IMR-90 (cell line): ENCODE measurements at regions not wholly inside any gene's neighbourhood (a gene's known extent, or its start where the extent isn't known, plus 50 kb on each side); places are given as distances from the start of the nearest gene placed in this dataset.

Source experiments
- ATAC-seq: fragments of 200-7000 bp; cut with Tn5 transposase; 2 replicates; pipeline ENCODE4 v1.9.1; 2020; ENCODE audit warnings: low read depth, mild to moderate bottlenecking, moderate library complexity
- BruUV-seq: library from RNA; stranded (reverse); fragments of 400-500 nt; replicated peaks from 2 replicates; lab custom pipeline; 2021; lab: Mats Ljungman, UMichigan
- CTCF ChIA-PET: fragments of 300-600 bp; formaldehyde crosslinking; extraction: SDS; loops from one replicate; lab custom pipeline; 2021; ENCODE audit warnings: antibody characterized with exemption; lab: Yijun Ruan, JAX
- POLR2A ChIA-PET: fragments of 300-600 bp; sonication (Branson Sonifier 250); formaldehyde crosslinking; loops from one replicate; lab custom pipeline; 2022; ENCODE audit warnings: antibody characterized with exemption; ENCODE audit not compliant: unreplicated experiment; lab: Charles Lee
- DNase-seq: peaks from one replicate; pipeline ENCODE4 v3.0.0; 2013
- H2AFZ ChIP-seq: replicated peaks from 2 replicates; pipeline ENCODE3; 2013; ENCODE audit warnings: low read length, mild to moderate bottlenecking; ENCODE audit not compliant: poor library complexity
- H2AK5ac ChIP-seq: 2 replicates; pipeline ENCODE4 v1.6.1; 2013; ENCODE audit warnings: low read depth, low read length, inconsistent platforms
- H2AK9ac ChIP-seq: replicated peaks from 2 replicates; pipeline ENCODE3; 2013; ENCODE audit warnings: mild to moderate bottlenecking, low read depth, low read length, moderate library complexity; ENCODE audit not compliant: poor library complexity
- H2BK120ac ChIP-seq: 2 replicates; pipeline ENCODE4 v1.6.1; 2013; ENCODE audit warnings: low read depth, low read length, inconsistent platforms
- H2BK15ac ChIP-seq: 3 replicates; pipeline ENCODE4 v1.6.1; 2013; ENCODE audit warnings: low read depth, low read length, inconsistent platforms
- H2BK20ac ChIP-seq: 2 replicates; pipeline ENCODE4 v1.6.1; 2013; ENCODE audit warnings: low read depth, mild to moderate bottlenecking, inconsistent platforms, low read length, moderate library complexity
- H2BK5ac ChIP-seq: 2 replicates; pipeline ENCODE4 v1.6.1; 2013; ENCODE audit warnings: mild to moderate bottlenecking, low read depth, low read length, inconsistent platforms; ENCODE audit not compliant: poor library complexity, severe bottlenecking
- H3K14ac ChIP-seq: replicated peaks from 2 replicates; pipeline ENCODE4 v1.6.1; 2013; ENCODE audit warnings: low read depth, low read length, inconsistent platforms
- H3K18ac ChIP-seq: 2 replicates; pipeline ENCODE4 v1.6.1; 2013; ENCODE audit warnings: low read depth, low read length, control low read depth
- H3K23ac ChIP-seq: 2 replicates; pipeline ENCODE4 v1.6.1; 2013; ENCODE audit warnings: low read depth, low read length, inconsistent platforms
- H3K27ac ChIP-seq: 2 replicates; pipeline ENCODE4 v1.5.1; 2013; ENCODE audit warnings: mild to moderate bottlenecking, control low read depth, low read length; ENCODE audit not compliant: insufficient read depth
- H3K27me3 ChIP-seq: 2 replicates; pipeline ENCODE4 v1.6.1; 2013; ENCODE audit warnings: low read length; ENCODE audit not compliant: control insufficient read depth, insufficient read depth
- H3K36me3 ChIP-seq: 2 replicates; pipeline ENCODE4 v1.6.1; 2013; ENCODE audit warnings: low read length, mixed read lengths; ENCODE audit not compliant: control insufficient read depth, insufficient read depth
- H3K4ac ChIP-seq: 2 replicates; pipeline ENCODE4 v1.6.1; 2013; ENCODE audit warnings: low read depth, low read length, inconsistent platforms
- H3K4me1 ChIP-seq: 2 replicates; pipeline ENCODE4 v1.6.1; 2013; ENCODE audit warnings: low read length, mixed read lengths; ENCODE audit not compliant: control insufficient read depth, insufficient read depth
- H3K4me2 ChIP-seq: 2 replicates; pipeline ENCODE4 v1.6.1; 2013; ENCODE audit warnings: low read depth, mild to moderate bottlenecking, control low read depth, low read length, moderate library complexity
- H3K4me3 ChIP-seq: 2 replicates; pipeline ENCODE4 v1.5.1; 2013; ENCODE audit warnings: low read depth, mild to moderate bottlenecking, control low read depth, low read length, moderate library complexity; ENCODE audit not compliant: insufficient read depth
- H3K56ac ChIP-seq: 2 replicates; pipeline ENCODE4 v1.6.1; 2013; ENCODE audit warnings: low read length, inconsistent platforms; ENCODE audit not compliant: insufficient read depth; ENCODE audit errors: extremely low read depth
- H3K79me1 ChIP-seq, 2 experiments: 2 replicates each; pipeline ENCODE4 v1.6.1; 2013; ENCODE audit warnings: low read length in 2 of 2, inconsistent platforms in 1 of 2, low read depth in 1 of 2
- H3K9ac ChIP-seq: 2 replicates; pipeline ENCODE4 v1.6.1; 2013; ENCODE audit warnings: low read depth, low read length, control low read depth
- H3K9me1 ChIP-seq: 2 replicates; pipeline ENCODE4 v1.6.1; 2013; ENCODE audit warnings: low read length, inconsistent platforms; ENCODE audit not compliant: insufficient read depth
- H3K9me3 ChIP-seq: 2 replicates; pipeline ENCODE4 v1.6.1; 2013; ENCODE audit warnings: low read length; ENCODE audit not compliant: control insufficient read depth, insufficient read depth
- H4K20me1 ChIP-seq: 2 replicates; pipeline ENCODE4 v1.6.1; 2013; ENCODE audit warnings: low read length, inconsistent platforms; ENCODE audit not compliant: insufficient read depth
- H4K5ac ChIP-seq: 2 replicates; pipeline ENCODE4 v1.6.1; 2013; ENCODE audit warnings: mild to moderate bottlenecking, low read depth, low read length, control low read depth
- H4K8ac ChIP-seq, 2 experiments: 2 replicates each; pipeline ENCODE4 v1.6.1; 2013; ENCODE audit warnings: low read depth in 2 of 2, low read length in 2 of 2, control low read depth in 1 of 2, inconsistent platforms in 1 of 2
- H4K91ac ChIP-seq: 2 replicates; pipeline ENCODE4 v1.6.1; 2013; ENCODE audit warnings: low read depth, low read length, inconsistent platforms; ENCODE audit not compliant: insufficient read depth
- FOS ChIP-seq: fragments of 150-350 bp; IDR thresholded peaks from 2 replicates; pipeline ENCODE4 v1.6.1; 2016; ENCODE audit warnings: low read depth, low read length
- MAFK ChIP-seq: IDR thresholded peaks from 2 replicates; pipeline ENCODE4 v1.6.1; 2012; ENCODE audit warnings: low read depth, low read length, improper control_type of control experiment
- MAZ ChIP-seq: IDR thresholded peaks from 2 replicates; pipeline ENCODE4 v1.6.1; 2012; ENCODE audit warnings: low read depth, mild to moderate bottlenecking, low read length, improper control_type of control experiment, moderate library complexity, borderline replicate concordance
- MXI1 ChIP-seq: IDR thresholded peaks from 2 replicates; pipeline ENCODE4 v1.6.1; 2012; ENCODE audit warnings: low read depth, mild to moderate bottlenecking, low read length, moderate library complexity, borderline replicate concordance
- NFE2L2 ChIP-seq: fragments of 150-350 bp; IDR thresholded peaks from 2 replicates; pipeline ENCODE4 v1.6.1; 2016; ENCODE audit warnings: low read depth, mild to moderate bottlenecking, low read length
- RAD21 ChIP-seq: IDR thresholded peaks from 2 replicates; pipeline ENCODE4 v1.6.1; 2012; ENCODE audit warnings: low read length, improper control_type of control experiment
- RCOR1 ChIP-seq: IDR thresholded peaks from 2 replicates; pipeline ENCODE4 v1.6.1; 2012; ENCODE audit warnings: mild to moderate bottlenecking, low read length, improper control_type of control experiment; ENCODE audit not compliant: insufficient replicate concordance
- WGBS, 2 experiments: methylation state at CpG; one replicate each; pipeline versions ENCODE4 v1.1.5 to v1.1.7; 2013; ENCODE audit warnings: missing lambda C conversion rate in 2 of 2; ENCODE audit not compliant: insufficient read length in 1 of 2; ENCODE audit errors: extremely low coverage in 2 of 2; 5-methylcytosine and 5-hydroxymethylcytosine counted together
- dilution Hi-C: fragments of 300-500 bp; cut with HindIII; formaldehyde crosslinking; loops from one replicate; pipeline ENCODE4 v1.14.3; 2018; ENCODE audit warnings: low sequenced_read_pairs; ENCODE audit not compliant: unreplicated experiment
- in situ Hi-C: fragments of 300-500 bp; cut with MboI; formaldehyde crosslinking; loops from 3 replicates; pipeline ENCODE4 v1.14.3; 2019; ENCODE audit warnings: low sequenced_read_pairs, inconsistent platforms, mixed read lengths
- intact Hi-C: fragments of 100-400 bp; cut with micrococcal nuclease; formaldehyde crosslinking; loops from 2 replicates; pipeline ENCODE4 v1.10.0; 2022
- TF ChIP-seq, protein P1 (sequence below): fragments of 150-350 bp; IDR thresholded peaks from 2 replicates; pipeline ENCODE4 v1.6.1; 2016; ENCODE audit warnings: low read depth, mild to moderate bottlenecking, low read length, moderate library complexity, borderline replicate concordance
- TF ChIP-seq, protein P2 (sequence below): fragments of 150-350 bp; IDR thresholded peaks from 2 replicates; pipeline ENCODE4 v1.6.1; 2017; ENCODE audit warnings: mild to moderate bottlenecking, antibody characterized with exemption, low read length, low read depth

DNA sequence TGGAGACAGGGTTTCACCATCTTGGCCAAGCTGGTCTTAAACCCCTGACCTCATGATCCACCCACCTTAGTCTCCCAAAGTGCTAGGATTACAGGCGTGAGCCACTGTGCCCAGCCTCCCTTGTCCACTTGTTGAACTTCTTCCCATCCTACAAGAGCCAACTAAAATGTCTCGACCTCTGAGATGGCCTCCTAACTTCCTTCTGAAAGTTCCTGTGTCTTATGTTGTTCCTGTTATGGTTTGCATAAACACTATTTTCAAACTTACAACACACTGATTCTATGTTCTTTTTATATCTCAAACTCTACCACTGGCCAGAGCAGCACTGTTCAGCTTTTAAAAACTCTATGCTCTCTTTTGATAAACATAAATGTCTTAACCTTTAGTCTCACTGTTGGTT is 63.3 kb upstream of the UGP2 start:
- Histone ChIP-seq H3K18ac (no peak overlapping the region), H3K9ac (no peak overlapping the region), H2AK5ac (no peak overlapping the region), H3K9me3 (no peaks in the 10 kb centered on the region), H4K5ac (no peak overlapping the region), H3K9me1 (no peaks in the 10 kb centered on the region), H2BK5ac (no peak overlapping the region), H2BK120ac (no peak overlapping the region), H3K23ac (no peak overlapping the region), H3K56ac (no peak overlapping the region), H2BK20ac (no peak overlapping the region), H3K27me3 (no peaks in the 10 kb centered on the region; the same call in none of the 2 replicates), H4K20me1 (no peaks in the 10 kb centered on the region), H2AFZ (no peak overlapping the region), H3K36me3 (no peaks in the 10 kb centered on the region), H2BK15ac (no peak overlapping the region), H4K91ac (no peak overlapping the region), H4K8ac (no peak overlapping the region), H3K4me1 (no peaks in the 10 kb centered on the region), H3K4ac (no peak overlapping the region), H3K27ac (no peak overlapping the region), H3K79me1 (no peaks in the 10 kb centered on the region), H3K4me2 (no peak overlapping the region), H3K4me3 (no peak overlapping the region), H3K14ac (no peak overlapping the region), H2AK9ac (no peak overlapping the region)
- intact Hi-C loops (no loop called here), dilution Hi-C loops (no loop called here), in situ Hi-C loops (no loop called here)
- TF ChIP-seq MXI1 (no peak), MAZ (no peak), RCOR1 (no peak), FOS (no peak), NFE2L2 (no peak), MAFK (no peak), RAD21 (no peak)
- TF ChIP-seq, protein P1, sequence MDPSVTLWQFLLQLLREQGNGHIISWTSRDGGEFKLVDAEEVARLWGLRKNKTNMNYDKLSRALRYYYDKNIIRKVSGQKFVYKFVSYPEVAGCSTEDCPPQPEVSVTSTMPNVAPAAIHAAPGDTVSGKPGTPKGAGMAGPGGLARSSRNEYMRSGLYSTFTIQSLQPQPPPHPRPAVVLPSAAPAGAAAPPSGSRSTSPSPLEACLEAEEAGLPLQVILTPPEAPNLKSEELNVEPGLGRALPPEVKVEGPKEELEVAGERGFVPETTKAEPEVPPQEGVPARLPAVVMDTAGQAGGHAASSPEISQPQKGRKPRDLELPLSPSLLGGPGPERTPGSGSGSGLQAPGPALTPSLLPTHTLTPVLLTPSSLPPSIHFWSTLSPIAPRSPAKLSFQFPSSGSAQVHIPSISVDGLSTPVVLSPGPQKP = no peak
- TF ChIP-seq, protein P2, sequence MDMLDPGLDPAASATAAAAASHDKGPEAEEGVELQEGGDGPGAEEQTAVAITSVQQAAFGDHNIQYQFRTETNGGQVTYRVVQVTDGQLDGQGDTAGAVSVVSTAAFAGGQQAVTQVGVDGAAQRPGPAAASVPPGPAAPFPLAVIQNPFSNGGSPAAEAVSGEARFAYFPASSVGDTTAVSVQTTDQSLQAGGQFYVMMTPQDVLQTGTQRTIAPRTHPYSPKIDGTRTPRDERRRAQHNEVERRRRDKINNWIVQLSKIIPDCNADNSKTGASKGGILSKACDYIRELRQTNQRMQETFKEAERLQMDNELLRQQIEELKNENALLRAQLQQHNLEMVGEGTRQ = no peak
- ChIA-PET POLR2A (no interaction called here), CTCF (no interaction called here)
- WGBS, 2 experiments = no CpG with 5 or more reads among the region's 2 CpGs
- no TSS peak for BruUV-seq
- ATAC-seq = no peak
- DNase-seq = no peak
